Body of pancreas (tissue), 4 donors: ENCODE measurements at regions not wholly inside any gene's neighbourhood (a gene's known extent, or its start where the extent isn't known, plus 50 kb on each side); places are given as distances from the start of the nearest gene placed in this dataset.

ENCODE experiments used
- ATAC-seq: fragments of 150-250 bp; one replicate; pipeline ENCODE4 v1.9.1; 2016
- DNase-seq, 4 donors: peaks; one replicate each; pipeline ENCODE4 v3.0.0-alpha.2; 2019
- H3K27ac ChIP-seq, 4 donors: fragments of 200-600 bp; sonication (generic); 1 replicate in 3 of 4; 2 replicates in 1 of 4; pipeline versions ENCODE4 v1.5.1 to v1.6.1; 2016 to 2019; ENCODE audit warnings: mild to moderate bottlenecking in 1 of 4, mixed read lengths in 1 of 4, moderate library complexity in 1 of 4
- H3K27me3 ChIP-seq, 2 donors: fragments of 200-600 bp; sonication (generic); one replicate each; pipeline ENCODE4 v1.6.0; 2016; ENCODE audit warnings: mild to moderate bottlenecking in 1 of 2
- H3K36me3 ChIP-seq, 2 donors: fragments of 200-600 bp; sonication (generic); replicated peaks in 1 of 2; 2 replicates each; pipeline ENCODE4 v1.5.1; 2016; ENCODE audit warnings: low read depth in 2 of 2; ENCODE audit not compliant: insufficient read depth in 1 of 2
- H3K4me1 ChIP-seq: fragments of 200-600 bp; sonication (generic); one replicate; pipeline ENCODE4 v1.6.0; 2016
- H3K4me3 ChIP-seq, 2 donors: fragments of 200-600 bp; sonication (generic); 1 replicate in 1 of 2; 2 replicates in 1 of 2; pipeline ENCODE4 v1.5.1; 2016 to 2019
- H3K9me3 ChIP-seq, 3 donors: fragments of 200-600 bp; sonication (generic); 1 replicate in 2 of 3; 2 replicates in 1 of 3; pipeline ENCODE4 v1.5.1; 2016
- CTCF ChIP-seq, 7 experiments: fragments of 450-650 bp in 4 of 7; fragments of 200-600 bp in 3 of 7; sonication (generic) in 3 of 7; IDR thresholded peaks; one replicate each; pipeline ENCODE4 v1.5.1; 2016 to 2019; ENCODE audit warnings: antibody characterized with exemption in 7 of 7
- POLR2A ChIP-seq, 3 donors: fragments of 450-650 bp; IDR thresholded peaks; one replicate each; pipeline ENCODE4 v1.6.1; 2016; ENCODE audit warnings: antibody characterized with exemption in 3 of 3, mild to moderate bottlenecking in 2 of 3
- WGBS, 2 donors: methylation state at CpG; one replicate each; pipeline ENCODE4 v1.1.5; 2017; 5-methylcytosine and 5-hydroxymethylcytosine counted together
- intact Hi-C: fragments of 100-400 bp; cut with DNase I; formaldehyde crosslinking; loops from one replicate; pipeline ENCODE4 v1.15.1; 2023

- no peaks in the 10 kb centered on the region for H3K36me3 ChIP-seq
- DNase-seq: no peak
- H3K4me1 ChIP-seq: no peaks in the 10 kb centered on the region
- H3K27me3 ChIP-seq: no peaks in the 10 kb centered on the region
- H3K4me3 ChIP-seq: no peak overlapping the region
- TF ChIP-seq POLR2A (IDR thresholded peaks at IDR 0.05) (no peak), CTCF (IDR thresholded peaks at IDR 0.05) (no peak)
- no peaks in the 10 kb centered on the region for H3K9me3 ChIP-seq
- intact Hi-C loops: no loop called here
- no peak overlapping the region for H3K27ac ChIP-seq
- no peak for ATAC-seq
These were observed 453.4 kb upstream of the GRM3 start for GRCh38 chr7:86190351-86190750.

DNA sequence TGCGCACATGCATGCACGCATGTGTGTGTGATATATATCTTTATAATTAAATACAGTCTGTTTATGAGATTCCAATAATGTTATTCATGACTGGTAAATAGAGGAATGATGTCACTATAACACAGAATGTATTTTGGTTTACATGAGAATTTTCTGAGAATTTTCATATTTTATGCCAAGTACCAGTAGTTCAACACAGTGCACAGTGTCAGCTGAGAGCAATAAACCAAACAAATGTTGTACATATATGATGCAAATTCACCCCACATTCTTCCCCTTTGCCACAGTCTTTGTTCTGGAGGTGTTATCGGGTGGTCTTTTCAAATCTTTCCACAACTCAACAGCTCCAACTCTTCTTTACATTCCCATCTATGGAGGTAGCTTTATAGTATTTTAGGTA lies 462.2 kb upstream of the GRM3 start:
- DNase-seq: no peak
- WGBS, 2 donors: 57 to 72% methylated on average over 3 of the region's 3 CpGs
- no peaks in the 10 kb centered on the region for H3K4me1 ChIP-seq
- H3K9me3 ChIP-seq: no peaks in the 10 kb centered on the region
- intact Hi-C loops: no loop called here
- TF ChIP-seq CTCF (IDR thresholded peaks at IDR 0.05): no peak
- TF ChIP-seq POLR2A (IDR thresholded peaks at IDR 0.05): no peak
- no peak overlapping the region for H3K4me3 ChIP-seq
- no peaks in the 10 kb centered on the region for H3K36me3 ChIP-seq
- no peak overlapping the region for H3K27ac ChIP-seq
- no peaks in the 10 kb centered on the region for H3K27me3 ChIP-seq
- ATAC-seq: no peak

DNA sequence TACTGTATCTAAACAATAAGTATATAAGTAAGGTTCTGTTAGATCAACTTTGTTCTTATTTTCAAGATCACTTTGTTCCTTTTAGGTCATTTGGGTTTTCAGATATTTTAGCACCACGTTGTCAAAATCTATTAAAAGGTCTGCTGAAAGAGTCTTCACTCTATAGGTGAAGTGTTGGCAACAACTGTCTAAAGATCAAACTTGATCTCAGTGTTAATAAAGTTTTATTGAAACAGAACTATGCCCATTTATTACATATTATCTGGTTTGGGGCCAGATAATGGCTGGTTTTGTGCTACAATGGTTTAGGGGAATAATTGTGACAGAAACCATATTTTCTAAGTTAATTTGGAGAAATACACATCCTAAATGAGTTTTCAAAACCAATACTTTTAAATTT lies 478.9 kb upstream of the GRM3 start:
- Histone ChIP-seq H3K27me3 (no peaks in the 10 kb centered on the region), H3K27ac (no peak overlapping the region), H3K4me3 (no peak overlapping the region), H3K9me3 (no peaks in the 10 kb centered on the region), H3K36me3 (no peaks in the 10 kb centered on the region), H3K4me1 (no peaks in the 10 kb centered on the region)
- 62 to 78% methylated on average over 1 of the region's 1 CpG for WGBS, 2 donors
- no peak for ATAC-seq
- DNase-seq: no peak
- no peak for TF ChIP-seq POLR2A (IDR thresholded peaks at IDR 0.05)
- TF ChIP-seq CTCF (IDR thresholded peaks at IDR 0.05): no peak
- intact Hi-C loops: no loop called here

DNA sequence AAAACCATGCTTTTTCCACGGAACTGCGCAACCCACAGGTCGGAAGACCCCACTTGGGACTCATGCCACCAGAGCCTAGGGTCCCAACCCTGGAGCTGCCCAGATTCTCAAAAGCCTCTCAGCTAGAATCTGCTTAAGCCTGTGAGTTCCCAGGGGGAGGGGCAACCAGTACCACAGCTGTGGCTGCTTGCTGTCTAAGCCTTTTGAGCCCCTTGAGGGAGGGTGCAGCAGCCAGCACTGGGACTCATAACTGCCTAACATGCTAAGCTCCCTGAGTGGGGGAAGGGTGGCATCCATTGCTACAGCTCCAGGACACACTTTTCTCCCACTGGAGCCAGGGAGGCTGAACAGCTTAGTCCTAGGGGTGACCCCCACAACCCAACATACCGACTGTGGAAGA lies 485.6 kb upstream of the GRM3 start:
- H3K4me1 ChIP-seq: no peaks in the 10 kb centered on the region
- ATAC-seq (no peak), DNase-seq (no peak)
- no peaks in the 10 kb centered on the region for H3K9me3 ChIP-seq
- intact Hi-C loops: no loop called here
- H3K27me3 ChIP-seq: no peaks in the 10 kb centered on the region
- no peak overlapping the region for H3K27ac ChIP-seq
- TF ChIP-seq CTCF (IDR thresholded peaks at IDR 0.05): no peak
- no peak for TF ChIP-seq POLR2A (IDR thresholded peaks at IDR 0.05)
- no peak overlapping the region for H3K4me3 ChIP-seq
- 79 to 93% methylated on average over 3 to 4 of the region's 4 CpGs for WGBS, 2 donors
- H3K36me3 ChIP-seq: no peaks in the 10 kb centered on the region

GRCh38 chr7:86155623-86156022 lies 488.1 kb upstream of the GRM3 start:
- WGBS, 2 donors: 77 to 79% methylated on average over 2 of the region's 2 CpGs
- intact Hi-C loops: no loop called here

More at GRCh38 chr7:86155623-86156022, 488.1 kb upstream of the GRM3 start:
- no peaks in the 10 kb centered on the region for H3K27me3 ChIP-seq
- ATAC-seq: no peak
- H3K27ac ChIP-seq: no peak overlapping the region
- no peak for DNase-seq
- H3K36me3 ChIP-seq: no peaks in the 10 kb centered on the region
- TF ChIP-seq CTCF (IDR thresholded peaks at IDR 0.05) (no peak), POLR2A (IDR thresholded peaks at IDR 0.05) (no peak)
- H3K4me1 ChIP-seq: no peaks in the 10 kb centered on the region
- no peak overlapping the region for H3K4me3 ChIP-seq
- no peaks in the 10 kb centered on the region for H3K9me3 ChIP-seq
